ENCODE measurements at regions not wholly inside any gene's neighbourhood (a gene's known extent, or its start where the extent isn't known, plus 50 kb on each side); places are given as distances from the start of the nearest gene placed in this dataset.

- no peak for DNase-seq (ENCODE audit: low read depth)
Measured at GRCh38 chr20:24181151-24181550, 192.6 kb upstream of the GGTLC1 start.

DNA sequence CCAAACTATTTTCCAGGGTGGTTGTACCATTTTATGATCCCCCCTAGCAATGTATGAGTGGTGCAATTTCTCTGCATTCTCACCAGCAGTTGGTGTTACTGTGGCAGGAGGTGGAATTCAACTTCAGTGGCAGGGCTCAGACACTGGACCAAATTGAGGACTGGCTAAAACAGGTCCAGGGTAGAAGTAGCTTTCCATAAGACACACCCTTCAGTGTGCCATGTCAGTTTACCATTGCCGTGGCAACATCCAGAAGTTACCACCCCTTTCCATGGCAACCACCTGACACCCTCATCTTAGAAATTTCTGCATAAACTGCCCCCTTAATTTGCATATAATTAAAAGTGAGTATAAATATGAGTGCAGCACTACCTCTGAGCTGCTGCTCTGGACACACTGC lies 180.7 kb upstream of the GGTLC1 start:
- DNase-seq (ENCODE audit: low read depth), result no peak

- no peak for DNase-seq (ENCODE audit: low read depth)
Measured at GRCh38 chr20:24166412-24166811, 177.8 kb upstream of the GGTLC1 start.

GRCh38 chr20:24166123-24166381 lies 177.5 kb upstream of the GGTLC1 start:
- DNase-seq (ENCODE audit: low read depth), result no peak

- DNase-seq (ENCODE audit: low read depth), result no peak
Measured at GRCh38 chr20:24165301-24166122, 176.9 kb upstream of the GGTLC1 start.

DNA sequence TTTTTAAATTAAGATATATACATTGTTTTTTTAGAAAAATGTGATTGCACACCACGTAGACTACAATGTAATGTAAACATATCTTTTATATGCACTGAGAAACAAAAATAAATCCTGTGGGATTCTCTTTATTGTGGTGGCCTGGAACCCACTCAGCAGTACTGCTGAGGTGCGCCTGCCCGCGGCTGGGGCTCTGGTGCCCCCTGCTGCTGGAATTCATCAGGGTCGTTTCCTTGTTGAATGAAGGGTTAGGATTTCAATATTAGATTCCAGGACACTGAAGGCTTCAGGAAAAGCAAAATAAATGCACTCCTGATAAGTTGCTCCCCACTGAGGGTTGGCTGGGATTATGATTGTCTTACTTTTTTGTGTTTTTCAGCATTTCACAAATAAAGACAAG lies 175.8 kb upstream of the GGTLC1 start:
- no peak for DNase-seq (ENCODE audit: low read depth)

- no peak for DNase-seq (ENCODE audit: low read depth)
Measured at GRCh38 chr20:24163506-24163905, 174.9 kb upstream of the GGTLC1 start.

GRCh38 chr20:24160563-24161281 lies 172.1 kb upstream of the GGTLC1 start:
- DNase-seq (ENCODE audit: low read depth), result no peak

DNA sequence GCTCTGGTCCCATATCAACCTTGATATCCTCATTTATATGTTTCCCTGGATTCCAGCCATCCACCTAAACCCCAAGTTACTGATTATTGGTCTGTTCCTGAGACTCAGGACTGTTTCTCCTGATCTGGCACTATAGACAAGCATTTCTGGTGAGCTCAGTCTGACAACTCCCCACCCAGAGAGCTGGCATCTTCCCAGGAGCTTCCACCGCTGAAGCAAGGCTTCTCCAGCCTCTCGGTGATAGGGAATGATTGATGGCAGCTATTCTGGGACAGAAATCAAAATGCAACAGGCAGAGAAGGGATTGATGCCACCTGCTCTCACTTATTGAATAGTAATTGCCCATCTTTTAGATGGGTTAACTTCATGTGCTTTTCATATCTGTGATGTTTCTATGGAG lies 169.7 kb upstream of the GGTLC1 start:
- DNase-seq (ENCODE audit: low read depth), result no peak

DNA sequence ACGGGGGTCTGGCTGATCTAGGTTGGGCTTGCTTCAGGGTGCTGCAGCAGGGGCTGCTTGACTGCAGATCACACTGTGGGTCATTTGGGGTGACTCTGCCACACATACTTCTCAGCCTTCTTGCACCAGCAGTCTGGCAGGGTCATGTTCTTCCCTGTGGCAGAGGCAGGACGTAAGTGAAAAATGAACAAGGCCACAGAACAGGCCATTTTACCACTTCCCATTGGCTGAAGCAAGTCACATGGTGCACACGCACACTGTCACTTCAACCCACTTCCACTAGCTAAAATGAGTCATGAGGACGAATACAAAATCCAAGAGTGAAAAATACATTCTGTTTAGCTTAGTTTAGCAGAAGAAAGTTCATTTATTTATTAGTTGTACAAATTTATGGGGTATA lies 168.6 kb upstream of the GGTLC1 start:
- no peak for DNase-seq (ENCODE audit: low read depth)

GRCh38 chr20:24153101-24154040 lies 164.8 kb upstream of the GGTLC1 start:
- no peak for DNase-seq (ENCODE audit: low read depth)

- DNase-seq (ENCODE audit: low read depth), result no peak
Measured at GRCh38 chr20:24151621-24152294, 163.2 kb upstream of the GGTLC1 start.

DNA sequence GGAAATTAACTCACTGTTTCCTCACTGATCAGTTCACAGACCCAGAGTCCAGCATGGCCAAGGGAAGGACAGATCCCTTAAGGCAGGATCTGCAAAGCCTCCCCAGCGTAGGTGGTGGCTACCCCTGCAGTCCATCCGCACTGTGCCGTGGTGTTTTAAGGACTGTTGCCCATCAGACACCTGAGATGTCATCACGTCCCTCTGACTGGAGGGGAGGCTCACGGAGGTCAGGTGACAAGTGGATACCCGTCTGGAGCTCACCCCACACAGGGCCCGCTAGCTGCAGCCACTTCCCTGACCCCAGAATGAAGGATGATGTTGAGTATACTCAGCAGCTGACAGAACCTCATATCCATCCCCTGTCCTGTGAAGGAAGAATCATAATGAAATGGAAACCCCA lies 161.8 kb upstream of the GGTLC1 start:
- no peak for DNase-seq (ENCODE audit: low read depth)

DNA sequence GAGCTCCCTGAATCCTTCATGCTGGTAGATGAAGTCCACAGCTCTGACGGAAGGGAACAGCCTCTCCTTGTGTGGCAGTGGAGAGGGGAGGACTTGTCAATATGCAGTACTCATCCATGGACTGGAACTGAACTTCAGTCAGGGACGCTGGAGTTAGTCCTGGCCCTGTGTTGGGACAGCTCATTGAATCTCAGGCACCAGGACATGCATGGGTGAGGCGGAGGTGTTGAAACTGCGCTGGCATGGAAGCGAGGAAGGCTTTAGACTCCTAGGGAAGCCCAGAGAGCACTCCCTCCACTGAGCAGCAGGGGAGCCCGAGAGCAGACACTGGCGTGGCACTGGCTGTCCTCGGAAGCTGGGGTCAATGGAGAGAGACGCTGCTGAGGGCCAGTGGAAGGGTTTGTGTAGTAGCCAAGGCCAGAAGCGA lies 161.3 kb upstream of the GGTLC1 start:
- DNase-seq (ENCODE audit: low read depth), result no peak

DNA sequence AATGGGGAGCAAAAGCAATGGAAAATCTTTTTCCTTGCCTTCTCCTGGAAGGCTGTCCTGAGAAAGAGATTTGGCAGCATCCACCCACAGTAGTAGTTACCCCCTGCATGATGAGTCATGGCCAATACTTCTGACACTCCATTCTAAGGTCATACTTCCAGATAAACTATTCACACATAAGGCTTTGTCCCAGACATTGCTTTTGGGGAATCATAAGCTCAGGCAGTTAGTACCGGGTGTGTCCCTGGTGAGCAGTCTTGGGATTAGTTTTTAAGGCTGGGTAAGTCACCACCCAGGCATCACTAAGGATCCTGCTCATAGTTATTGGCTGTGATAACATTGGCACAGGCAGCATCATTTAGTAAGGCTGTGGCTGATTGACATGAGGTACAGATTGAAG lies 160.6 kb upstream of the GGTLC1 start:
- DNase-seq (ENCODE audit: low read depth), result no peak

DNA sequence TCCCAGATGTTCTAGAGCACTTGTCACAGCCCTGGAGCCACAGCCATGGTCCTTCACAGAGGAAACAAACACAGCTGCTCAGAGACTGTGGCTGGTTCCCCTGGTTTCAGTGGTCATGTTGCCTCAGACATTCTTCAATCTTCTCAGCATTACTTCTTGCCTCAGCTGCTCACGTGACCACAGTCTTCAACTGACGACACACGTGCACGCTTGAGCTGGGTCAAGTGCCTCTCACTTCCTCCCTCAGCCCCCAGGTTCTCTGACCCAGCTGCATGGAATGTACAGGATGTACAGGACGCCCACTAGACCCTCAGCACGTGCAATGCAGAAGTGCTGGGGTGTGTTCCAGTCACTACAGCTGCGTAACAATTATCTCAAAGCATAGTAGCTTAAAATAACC lies 159.8 kb upstream of the GGTLC1 start:
- no peak for DNase-seq (ENCODE audit: low read depth)

DNA sequence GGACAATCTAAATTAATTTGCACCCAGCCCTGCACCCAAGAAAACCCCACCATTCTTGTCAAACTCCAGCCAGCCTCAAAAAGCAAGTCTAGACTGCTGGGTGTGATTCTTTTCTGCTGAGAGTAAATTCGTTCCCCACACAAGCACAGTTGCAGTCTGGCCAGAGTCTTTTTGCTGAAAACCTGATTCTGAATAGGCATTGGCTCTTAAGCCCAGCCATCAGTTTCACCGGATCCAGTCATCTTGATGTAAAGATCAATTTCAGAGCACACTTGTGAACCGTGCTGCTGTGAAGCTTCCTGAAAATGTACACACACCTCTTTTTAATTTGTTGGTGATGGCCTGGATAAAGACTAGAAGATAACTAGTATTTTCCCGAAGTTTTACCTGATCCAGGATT lies 159.4 kb upstream of the GGTLC1 start:
- no peak for DNase-seq (ENCODE audit: low read depth)

DNA sequence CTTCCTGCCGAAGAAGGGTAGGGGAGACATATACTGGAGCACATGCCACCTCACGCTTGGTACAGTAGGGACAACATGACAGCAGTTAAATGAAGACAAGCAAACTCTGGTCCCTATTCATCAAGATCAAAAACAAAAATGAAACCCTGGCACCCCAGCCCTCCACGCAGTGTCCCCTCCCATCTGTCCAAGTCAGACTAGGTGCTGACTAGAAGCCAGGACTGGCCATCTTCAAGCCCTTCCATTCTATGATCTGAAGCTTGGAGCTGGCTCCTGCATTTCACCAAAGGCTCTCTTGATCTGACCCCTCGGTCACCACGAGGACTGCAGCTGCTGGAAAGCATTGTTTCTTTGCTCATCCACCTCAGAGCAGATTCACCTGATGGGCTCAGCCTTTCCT lies 158.9 kb upstream of the GGTLC1 start:
- DNase-seq (ENCODE audit: low read depth), result no peak

GRCh38 chr20:24146231-24146634 lies 157.7 kb upstream of the GGTLC1 start:
- DNase-seq (ENCODE audit: low read depth), result no peak

DNA sequence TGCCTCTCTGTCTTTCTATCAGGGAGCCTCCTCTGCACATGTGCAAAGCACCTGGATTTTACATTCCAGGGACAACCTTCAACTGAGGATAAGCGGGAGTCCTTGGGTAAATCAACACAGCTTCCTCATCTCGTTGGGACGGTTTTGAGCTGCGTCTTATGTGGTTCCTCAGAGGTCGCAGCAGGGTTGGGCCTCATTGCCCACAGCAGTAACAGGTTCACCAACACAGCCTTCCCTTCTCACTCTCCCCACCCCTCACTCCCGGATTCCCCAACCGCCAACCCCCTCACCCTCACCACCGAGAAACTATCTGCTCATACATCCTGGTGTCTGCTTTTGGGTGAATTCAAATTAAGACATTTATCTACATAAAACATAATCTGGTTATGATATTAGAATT lies 155.8 kb upstream of the GGTLC1 start:
- no peak for DNase-seq (ENCODE audit: low read depth)

DNA sequence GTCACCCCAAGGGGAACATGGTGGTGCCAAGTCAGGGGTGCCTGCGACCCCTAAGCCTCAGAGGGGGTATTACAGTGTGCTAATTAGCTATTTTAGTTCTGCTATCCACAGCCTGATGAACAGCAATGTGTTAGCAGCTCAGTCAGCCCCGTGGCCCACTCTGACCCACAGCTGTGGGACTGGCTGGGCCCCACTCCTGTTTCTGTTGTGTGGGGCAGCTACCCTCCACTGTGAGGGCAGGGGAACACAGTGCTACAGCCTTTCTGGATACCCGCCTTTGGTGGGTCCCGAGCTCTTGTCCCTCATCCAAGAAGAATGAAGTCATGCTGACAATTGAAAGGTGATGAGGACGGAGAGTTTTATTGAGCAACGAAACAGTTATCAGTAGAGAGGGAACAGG lies 152.5 kb upstream of the GGTLC1 start:
- DNase-seq (ENCODE audit: low read depth), result no peak

- no peak for DNase-seq (ENCODE audit: low read depth)
Measured at GRCh38 chr20:24139846-24140245, 151.3 kb upstream of the GGTLC1 start.
